ENCODE measurements at regions not wholly inside any gene's neighbourhood (a gene's known extent, or its start where the extent isn't known, plus 50 kb on each side); places are given as distances from the start of the nearest gene placed in this dataset.

DNA sequence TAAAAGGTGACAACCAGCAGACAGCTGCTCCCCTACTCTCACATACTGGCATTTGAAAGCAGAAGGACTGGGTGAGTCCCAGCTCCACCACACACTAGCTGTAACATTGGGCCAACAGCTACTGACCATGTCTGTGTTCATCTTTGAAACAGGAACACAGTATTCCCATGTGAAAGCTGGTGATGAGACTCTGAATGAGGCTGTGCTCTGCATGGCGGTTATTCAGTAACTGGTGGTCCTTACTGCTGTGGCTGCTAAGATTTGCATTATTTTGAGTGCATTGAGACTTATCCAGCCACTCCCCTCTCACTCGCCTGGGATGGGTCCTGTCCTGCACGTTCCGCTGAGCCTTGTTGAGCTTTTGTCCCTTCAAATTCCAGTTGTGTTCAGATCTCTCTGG lies 342.9 kb downstream of the FOXL1 start:
- DNase-seq: no peak

DNA sequence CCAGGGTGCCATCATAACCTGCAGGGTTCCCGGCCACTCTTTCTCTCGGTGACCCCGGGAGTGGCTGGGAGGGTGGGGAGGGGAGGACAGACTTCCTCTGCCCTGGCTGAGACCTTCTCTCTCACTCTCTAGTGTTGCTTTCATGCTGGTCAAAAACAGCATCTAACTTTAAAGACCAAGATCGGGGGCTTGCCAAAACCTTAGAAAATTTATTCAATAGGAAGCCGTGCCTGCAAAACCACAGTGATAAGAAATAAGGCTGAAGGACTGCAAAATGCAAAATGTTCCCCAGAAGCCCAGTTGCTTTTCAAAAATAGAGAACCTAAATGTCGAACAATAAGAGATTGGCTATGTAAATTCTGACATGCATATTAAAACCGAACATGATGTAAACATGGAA lies 344.0 kb downstream of the FOXL1 start:
- no peak for DNase-seq

DNA sequence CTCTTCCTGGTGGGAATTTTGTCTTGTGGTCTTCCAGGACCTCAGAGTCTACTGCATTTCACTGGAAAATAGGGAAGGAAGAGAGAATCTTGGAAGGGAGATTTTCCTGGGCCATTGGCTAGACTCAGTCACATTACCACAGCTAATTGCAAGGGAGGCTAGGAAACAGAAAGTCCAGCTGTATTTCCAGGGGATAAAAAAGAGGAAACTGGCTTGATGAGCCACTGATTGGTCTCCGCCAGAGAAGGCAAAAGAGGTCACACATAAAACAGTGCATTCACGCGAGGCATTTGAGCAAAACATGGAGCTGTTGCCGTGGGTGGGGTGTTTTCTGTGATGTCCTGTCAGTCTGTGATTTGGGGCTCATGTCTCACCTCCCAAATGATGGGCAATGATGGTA lies 345.3 kb downstream of the FOXL1 start:
- DNase-seq: no peak

DNA sequence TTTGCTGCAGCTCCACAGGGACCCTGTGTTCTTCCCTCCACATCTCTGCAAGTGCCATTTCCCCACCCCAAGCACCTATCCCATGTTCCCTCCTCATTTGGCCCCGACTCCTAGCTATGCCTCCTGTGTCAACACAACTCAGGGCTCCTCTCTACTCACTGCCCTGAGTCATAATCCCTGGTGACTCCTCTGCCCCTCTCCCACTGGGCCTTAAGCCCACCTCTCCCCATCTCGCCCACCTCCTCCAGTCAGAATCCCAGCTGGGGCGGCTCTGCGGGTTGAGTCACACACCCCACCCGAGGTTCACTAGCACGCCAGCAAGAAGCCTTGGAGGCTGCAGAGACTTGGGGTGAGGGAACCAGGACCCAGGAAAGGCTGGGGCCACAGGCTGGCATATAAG lies 346.2 kb downstream of the FOXL1 start:
- DNase-seq: no peak

DNA sequence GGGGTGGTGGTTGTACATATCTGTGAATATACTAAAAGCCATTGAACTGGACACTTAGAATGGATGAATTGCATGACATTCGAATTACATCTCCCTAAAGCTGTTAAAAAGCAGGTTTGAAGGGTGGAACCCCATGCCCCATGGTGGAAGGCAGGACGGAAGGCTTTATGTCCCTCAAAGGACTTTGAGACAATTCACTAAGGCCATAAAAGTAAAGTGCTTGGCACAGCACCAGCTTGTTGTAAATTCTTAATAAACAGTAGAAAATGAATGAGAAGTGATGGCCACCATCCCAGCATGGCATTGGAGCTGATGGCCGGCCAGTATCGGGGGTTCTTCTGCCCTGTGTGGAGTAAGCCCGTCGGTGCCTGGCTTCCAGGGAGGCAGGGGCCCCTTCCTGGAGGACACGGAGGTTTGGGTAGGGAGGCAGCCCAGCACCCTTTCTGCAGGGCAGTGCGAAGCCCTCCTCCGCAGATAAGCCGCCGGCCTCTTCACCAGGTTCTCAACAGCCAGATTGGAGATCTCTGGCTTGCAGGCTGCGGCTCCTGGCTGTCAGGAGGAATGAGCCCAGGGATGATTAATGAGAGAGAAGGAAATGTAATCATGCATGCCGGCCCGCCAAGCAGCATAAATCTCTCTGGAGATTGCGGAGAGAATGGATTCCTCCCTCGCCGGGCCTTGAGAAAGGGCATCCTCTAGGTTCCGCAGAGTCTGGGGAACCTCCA lies 346.9 kb downstream of the FOXL1 start:
- peak; percentile 14 for DNase-seq

DNA sequence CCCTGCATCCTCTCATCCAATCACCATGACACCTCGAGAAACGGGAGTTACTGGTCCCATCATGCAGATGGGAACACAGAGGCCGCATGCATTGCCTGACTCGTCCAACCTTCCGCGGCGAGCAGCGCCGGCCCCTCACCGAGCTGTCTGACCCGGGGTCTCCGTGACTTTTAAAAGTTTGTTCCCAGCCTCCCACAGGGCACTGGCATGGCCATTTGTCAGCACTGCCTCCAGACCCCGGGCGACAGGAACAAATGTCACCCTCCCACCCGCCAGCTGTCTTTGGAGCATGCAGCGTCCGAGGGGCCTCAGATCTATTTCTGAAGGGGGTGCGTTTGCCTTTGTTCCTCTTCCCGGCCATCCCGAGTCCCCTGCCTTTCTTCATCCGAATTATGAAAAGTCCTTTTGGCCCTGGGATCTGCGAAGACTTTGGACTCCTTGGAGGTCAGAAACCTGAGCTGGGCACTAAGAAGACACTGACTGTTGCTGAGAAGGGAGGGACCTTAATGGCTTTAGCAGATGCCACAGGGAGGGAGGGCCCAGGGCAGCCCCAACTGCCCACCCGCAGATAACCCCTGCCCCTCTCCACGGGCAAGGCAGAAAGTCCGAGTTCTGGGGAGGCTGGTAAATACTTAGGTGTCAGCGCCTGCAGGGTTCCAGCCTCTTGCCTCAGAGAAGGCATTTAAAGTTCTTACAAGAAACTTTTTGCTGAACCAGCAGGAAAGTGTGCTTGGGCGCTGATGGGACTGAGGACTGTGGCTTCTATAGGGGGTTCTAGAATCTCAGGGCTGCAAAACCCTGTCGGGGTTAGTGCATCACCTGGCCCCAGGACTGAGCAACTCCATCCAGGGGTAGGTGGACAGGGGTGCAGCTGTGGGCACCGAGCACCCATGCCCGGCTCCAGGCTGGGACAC lies 348.1 kb downstream of the FOXL1 start:
- DNase-seq: no peak

DNA sequence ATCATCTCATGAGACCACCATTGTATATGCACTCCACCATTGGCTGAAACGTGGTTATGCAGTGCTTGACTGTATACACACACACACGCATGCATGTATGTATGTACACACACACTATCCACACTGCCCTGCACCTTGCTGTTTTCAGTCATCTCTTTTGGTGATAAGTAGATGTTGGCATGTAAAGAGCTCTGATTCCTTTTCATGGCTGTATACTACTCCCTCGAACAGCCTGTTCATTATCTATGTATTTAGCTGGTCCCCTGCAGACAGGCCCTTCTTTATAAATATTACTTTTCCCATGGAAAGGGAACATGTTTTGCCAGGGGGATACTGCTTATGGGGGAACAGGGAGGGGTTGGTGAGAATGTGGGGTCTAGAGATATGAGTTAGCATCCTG lies 349.4 kb downstream of the FOXL1 start:
- no peak for DNase-seq

DNA sequence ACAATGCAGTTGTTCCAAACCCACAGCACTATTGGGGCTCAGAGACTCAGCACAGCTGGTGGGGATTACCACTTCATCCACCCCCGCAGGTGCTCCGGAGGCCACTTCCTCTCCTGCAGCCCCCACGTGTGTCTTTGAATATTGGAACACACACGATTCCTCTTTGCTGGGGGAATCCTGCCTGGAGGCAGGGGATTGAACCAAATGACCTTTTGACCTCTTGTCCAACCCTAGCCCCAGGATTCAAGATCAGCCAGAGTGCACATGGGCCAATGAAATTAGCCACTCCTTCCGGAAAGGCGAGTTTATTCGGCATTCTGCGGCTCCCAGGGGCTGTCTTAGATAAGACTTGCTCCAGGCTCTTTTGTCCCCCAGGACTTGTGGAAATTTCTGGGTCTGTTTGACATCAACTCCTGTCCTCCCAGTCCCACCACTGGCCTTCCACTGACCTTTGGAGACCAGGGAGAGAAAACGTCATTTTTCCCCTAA lies 350.2 kb downstream of the FOXL1 start:
- DNase-seq: no peak

DNA sequence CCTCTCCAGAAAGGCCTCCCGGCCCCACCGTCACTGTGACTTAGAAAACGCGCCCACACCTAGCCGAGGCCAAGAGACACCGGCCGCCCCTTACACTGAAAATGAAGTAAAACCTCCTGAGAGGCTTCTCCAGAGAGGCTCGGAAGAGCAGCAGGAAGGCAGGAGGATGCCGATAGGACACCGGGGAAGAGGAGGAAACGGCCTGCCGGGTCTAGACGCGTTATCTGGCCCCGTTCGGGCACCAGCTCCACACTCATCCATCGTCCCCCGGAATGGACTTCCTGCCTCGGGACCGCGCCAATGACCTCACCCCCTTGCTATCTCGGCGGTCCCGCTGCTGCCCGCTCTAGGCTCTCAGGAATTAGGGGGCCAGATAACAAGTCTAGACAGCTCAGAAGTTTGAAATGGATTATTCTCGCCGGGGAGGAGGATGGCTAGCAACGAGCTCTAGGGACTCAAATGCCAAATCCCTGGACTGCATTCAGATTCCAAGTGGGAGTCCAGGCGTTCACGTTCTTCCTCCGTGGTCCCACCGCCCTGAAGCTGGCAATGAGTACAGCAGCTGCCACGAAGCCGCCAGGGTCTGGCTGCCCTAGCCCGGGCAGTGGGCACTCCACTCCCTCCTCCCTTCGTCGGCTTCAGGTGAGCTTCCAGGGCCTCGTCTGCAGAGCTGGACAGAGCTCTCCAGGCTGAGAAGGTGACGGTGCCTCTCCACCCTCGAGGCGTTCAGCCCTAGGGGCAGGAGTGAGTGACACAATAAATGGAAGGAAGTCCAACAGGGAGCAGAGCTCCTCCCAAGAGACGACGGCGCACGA lies 350.9 kb downstream of the FOXL1 start:
- DNase-seq: no peak

DNA sequence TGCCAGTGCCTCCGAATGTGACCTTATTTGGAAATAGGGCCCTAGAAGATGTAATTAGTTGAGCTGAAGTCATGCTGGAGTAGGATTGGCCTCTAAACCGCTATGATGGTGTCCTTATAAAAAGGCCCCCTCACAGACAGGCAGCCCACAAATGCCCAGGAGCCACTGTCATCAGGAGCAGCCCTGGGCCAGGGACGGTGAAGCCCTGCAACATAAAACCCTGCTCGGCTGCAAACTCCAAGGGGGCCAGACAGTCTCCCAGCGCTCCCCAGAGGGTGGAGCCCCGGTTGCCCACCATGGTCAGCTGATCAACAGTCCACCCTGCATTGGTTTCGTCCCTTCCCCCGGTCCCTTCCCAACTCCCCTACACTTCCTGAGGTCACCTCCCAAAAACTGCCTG lies 351.7 kb downstream of the FOXL1 start:
- no peak for DNase-seq

DNA sequence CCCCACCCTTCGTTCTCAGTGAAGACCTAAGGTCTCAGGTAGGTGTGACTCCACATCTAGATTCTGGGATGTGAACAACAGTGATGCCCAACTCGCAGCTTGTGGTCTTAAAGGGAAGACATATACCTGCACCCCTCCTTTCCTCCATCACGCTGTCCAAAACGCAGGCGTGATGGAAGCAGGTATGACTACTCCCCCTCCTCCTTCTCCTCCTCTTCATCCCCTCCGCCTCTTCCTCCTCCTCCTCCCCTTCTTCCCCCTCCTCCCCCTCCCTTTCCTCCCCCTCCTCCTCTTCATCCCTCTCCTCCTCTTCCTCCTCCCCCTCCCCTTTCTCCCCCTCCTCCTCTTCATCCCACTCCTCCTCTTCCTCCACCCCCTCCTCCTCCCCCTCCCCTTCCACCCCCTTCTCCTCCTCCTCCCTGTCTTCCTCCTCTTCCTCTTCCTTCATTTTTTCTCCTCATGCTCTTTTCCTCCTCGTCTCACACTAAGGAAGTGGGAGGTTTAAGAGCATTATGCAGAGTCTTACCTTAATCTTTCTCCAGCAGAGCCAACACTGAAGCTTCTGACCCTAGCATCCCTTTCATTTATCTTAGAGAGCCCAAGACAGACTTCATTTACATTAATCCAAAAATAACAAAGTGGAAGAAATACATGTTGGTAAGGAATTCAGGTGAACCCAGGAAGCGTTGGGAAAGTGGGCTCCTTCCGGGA lies 352.5 kb downstream of the FOXL1 start:
- DNase-seq: no peak

DNA sequence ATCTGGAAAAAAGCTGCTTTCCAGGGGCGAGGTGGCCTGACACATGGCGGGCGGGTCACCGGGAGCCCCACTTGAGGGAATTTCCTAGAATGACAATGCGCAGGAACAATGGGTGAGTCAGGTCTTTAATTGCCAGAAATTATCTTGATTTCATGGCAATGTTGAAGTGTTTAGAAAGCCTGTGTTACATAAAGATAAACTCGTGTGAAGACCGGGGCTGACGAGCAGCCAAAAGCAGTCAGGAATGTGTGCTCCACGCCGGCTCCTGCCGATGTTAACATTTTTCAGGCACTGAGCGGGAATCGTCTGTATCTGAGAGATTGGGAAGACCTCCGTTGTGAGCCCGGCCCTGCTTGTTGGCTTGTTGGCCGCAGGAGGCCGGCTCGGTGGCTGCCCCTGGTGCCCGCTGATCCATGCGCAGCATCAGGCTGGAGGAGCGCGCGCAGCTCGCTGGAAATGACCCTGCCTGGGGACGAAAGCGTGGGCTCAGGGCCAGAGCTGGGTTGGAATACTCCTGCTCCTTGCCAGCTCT lies 353.1 kb downstream of the FOXL1 start:
- peak; percentile 9 for DNase-seq

DNA sequence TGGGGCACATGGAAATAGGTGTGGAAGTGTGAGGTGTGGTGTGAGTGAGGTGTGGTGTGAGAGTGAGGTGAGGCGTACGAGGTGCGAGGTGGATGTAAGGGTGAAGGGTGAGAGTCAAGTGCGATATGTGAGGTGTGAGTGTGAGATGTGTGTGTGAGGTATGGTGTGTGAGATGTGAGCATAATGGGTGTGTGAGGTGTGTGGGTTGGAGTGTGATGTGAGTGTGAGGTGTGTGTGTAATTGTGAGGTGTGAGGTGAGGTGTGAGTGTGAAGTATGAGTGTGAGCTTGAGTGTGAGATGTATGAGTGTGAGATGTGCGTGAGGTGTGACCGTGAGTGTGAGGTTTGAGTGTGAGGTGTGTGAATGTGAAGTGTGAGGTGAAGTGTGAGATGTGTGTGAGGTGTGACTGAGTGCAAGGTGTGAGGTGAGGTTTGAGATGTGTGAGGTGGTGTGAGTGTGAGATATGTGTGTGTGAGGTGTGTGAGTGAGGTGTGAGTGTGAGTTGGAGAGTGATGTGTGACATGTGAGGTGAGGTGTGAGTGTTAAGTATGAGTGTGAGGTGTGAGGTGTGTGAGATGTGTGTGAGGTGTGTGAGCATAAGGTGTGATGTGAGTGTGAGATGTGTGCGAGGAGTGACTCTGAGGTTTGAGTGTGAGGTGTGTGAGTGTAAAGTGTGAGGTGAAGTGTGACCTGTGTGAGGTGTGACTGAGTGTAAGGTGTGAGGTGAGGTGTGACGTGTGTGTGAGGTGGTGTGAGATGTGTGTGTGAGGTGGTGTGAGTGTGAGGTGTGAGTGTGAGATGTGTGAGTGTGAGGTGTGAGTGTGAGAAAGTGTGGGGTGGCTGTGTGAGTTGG lies 354.0 kb downstream of the FOXL1 start:
- DNase-seq: no peak

DNA sequence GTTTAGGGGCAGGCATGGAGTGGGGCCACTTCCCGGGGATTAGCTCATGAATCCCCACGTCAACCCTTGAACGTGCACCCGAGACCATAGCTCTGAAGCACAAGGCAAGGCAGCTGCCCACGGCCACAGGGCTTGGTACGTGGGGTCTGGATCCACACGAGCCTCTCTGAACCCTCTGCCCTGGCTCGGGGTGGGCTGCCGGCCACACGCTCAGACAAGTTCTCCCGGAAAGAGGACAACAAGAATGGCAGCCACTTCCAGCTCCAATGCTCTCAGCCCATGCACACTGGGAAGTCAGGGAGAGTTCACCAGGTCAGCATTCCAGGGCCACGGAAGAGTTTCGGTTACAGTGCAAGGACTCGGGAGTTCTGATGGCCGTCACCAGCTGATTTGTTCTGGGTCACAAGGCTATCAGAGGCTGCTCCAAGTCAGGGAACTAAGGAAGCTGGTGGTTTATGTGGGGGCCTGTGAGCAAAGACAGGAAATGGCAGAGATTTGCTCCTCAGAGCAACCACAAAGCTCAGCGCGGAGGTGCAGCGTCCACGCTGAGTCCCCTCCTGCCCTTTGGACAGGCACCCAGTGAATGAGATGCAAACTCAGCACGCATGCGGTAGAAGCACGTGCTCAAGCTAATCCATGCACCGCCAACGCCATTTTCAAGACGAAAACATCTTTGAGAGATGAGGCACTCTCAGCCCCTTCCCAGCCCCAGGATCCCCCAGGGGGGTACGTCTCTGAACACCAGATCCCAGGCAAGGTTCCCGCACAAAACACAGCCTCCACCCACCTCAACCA lies 356.4 kb downstream of the FOXL1 start:
- DNase-seq: no peak

DNA sequence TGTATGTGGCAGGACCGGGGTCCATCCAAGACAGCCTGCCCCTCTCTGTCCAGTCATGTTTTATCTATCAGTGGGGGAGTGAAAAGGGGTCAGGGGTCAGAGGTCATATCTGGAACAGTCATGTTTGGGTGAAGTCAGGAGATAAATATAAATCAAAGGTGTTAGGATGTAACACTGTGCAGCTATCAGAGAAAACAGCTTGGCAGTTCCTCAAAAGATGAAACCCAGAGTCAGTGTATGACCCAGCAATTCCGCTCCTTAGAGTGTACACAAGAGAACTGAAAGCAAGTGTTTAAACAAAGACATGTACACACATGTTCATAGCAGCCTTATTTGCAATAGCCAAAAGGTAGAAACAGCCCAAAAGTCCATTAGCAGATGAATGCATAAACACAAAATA lies 361.3 kb downstream of the FOXL1 start:
- DNase-seq: no peak

DNA sequence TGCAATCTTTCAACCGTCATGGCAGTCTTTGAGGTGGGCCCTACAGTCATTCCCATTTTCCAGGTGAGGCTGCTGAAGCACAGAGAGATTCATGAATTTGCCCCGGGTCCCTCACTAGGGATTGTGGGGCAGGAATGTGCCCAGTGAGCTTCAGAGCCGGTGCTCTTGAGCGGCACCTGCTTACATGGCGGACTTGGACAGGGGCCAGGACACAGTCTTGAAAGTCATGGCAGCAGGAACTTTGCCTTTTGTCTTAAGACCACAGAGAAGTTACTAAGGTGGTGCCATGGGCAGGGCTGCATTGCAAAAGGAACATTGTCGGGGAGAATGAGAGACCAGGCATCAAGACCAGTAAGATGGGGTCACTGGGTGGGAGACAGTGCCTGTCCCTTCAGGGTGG lies 363.4 kb downstream of the FOXL1 start:
- DNase-seq: no peak

DNA sequence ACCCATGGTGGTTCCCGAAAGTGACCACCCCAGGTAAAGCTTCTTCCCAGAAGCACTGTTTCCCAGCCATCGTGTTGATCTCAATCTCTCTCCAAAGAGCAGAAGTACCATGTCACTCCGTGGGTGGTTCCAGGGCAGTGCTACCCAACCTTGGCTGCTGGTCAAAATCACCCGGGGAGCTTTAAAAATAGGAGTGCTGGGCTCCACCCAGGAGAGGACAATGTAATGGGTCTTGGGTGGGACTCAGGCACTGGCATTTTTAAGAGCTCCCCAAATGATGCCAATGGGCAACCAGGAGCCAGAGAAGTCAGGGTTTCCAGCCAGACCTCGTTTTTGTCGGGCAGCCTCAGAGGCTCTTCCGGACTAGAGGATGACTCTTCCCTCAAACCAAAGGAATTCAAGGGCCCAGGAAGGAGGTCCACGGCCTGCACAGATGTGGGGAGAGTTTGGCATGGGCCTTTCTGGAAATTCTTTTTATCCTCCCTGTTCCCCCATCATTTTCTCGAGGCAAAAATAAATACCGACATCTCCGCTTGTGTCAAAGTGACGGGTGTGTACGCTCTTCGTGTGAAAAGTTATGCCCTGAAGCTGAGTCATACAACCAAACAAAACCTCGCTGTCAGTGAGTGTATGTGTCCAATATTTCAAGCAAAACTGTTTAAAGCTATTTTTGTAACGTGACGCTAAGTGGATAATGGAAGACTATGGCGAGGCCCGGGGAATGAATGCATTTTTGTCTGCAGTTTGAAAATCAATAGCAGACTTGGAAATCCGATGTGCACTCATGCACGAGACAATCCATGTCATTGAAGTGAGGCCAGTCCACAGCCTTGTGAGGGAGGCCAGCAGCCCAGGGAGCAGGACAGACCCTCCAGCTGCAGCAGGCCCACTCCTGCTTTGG lies 364.1 kb downstream of the FOXL1 start:
- DNase-seq: no peak

DNA sequence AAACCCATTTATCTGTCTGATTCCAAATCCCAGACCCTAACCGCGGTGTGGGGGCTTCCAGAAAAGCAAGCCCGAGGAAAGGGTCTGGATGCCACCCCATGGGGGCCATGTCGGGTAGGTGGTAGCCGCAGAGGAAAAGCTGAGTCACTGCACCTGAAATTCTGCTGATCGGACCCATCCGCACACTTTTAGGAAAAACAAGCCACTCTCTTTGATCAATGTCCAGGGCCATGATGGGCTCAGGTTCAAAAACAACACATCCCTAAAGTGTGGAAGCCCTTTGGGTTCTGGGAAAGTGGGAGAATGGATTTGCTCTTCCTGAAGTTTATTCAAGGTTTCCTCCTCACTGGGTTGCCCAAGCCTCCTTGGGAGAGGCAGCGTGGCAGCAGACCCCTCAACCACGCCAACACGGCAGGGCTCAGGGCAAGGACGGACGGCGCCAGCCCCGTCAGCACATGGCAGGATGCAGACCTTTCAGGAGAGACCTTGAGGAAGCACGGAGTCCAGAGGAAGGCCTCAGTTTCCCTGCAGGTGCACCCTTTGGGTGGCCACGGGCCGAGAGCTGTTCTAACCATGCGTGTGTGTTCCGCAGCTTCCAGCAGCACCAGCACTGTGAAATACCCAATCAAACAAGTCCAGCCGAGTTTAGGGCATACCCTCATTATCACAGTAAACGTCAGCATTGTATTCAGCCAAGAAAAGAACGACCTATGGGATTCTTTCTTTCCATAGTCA lies 367.0 kb downstream of the FOXL1 start:
- DNase-seq: no peak

DNA sequence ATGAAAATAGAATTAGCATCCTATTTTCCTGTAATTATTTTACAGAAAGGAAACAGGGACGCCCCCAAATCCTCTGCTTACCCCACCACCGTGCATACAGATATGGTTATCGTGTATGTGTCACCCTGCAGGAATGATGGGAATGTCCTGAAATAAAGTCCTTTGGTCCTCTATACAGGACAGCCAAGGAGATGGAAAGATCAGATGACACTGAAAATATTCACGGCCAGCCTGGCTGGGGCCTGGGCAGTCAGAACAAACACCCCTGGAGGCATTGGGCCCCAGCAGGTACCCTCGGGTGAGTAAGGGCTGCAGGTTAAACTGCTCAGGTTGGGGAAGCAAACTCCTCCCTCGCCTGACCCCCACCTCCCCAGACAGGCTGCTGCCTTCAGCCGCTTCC lies 368.0 kb downstream of the FOXL1 start:
- no peak for DNase-seq
